Erythroblast (primary cell): ENCODE measurements at regions not wholly inside any gene's neighbourhood (a gene's known extent, or its start where the extent isn't known, plus 50 kb on each side); places are given as distances from the start of the nearest gene placed in this dataset.

Experiments used
- GATA1 ChIP-seq: IDR thresholded peaks from 2 replicates; pipeline ENCODE4 v1.6.1; 2011; ENCODE audit warnings: low read depth, mild to moderate bottlenecking, control low read depth, low read length, moderate library complexity
- POLR2A ChIP-seq: IDR thresholded peaks from 2 replicates; pipeline ENCODE4 v1.6.1; 2011; ENCODE audit warnings: mild to moderate bottlenecking, low read length

DNA sequence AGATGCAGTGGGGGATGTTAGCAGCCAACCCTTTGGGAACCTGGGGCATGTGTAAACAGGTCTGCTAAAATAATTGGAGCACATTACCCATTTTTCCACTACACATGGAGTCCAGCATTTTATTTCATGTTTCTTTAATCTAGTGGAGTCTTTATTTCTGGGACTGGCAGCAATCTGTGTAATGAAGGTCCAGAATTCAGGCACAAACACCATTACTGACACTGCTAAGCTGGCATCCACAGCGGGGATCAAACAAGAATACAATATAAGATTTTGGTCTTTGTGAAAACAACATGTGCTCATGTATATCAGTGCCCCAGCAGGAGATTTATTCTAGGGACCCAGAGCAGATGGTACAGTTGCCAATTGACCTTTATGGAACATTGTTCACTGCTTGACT is 1587.0 kb upstream of the PRR20A start:
- TF ChIP-seq POLR2A (no peak), GATA1 (no peak)
